Panc1 (cell line): ENCODE measurements at regions not wholly inside any gene's neighbourhood (a gene's known extent, or its start where the extent isn't known, plus 50 kb on each side); places are given as distances from the start of the nearest gene placed in this dataset.

Experiments
- CTCF ChIP-seq: fragments of 450-650 bp; IDR thresholded peaks from 2 replicates; pipeline ENCODE4 v1.5.1; 2017; ENCODE audit warnings: mild to moderate bottlenecking
- POLR2AphosphoS5 ChIP-seq: IDR thresholded peaks from 2 replicates; pipeline ENCODE4 v1.6.1; 2012; ENCODE audit warnings: mild to moderate bottlenecking, low read depth, low read length, moderate library complexity
- REST ChIP-seq, 2 experiments: IDR thresholded peaks; 2 replicates each; pipeline ENCODE4 v1.6.1; 2011 to 2012; ENCODE audit warnings: low read depth in 2 of 2, control low read depth in 1 of 2, low read length in 1 of 2, mild to moderate bottlenecking in 1 of 2, moderate library complexity in 1 of 2; ENCODE audit not compliant: insufficient read depth in 1 of 2
- SIN3A ChIP-seq: IDR thresholded peaks from 2 replicates; pipeline ENCODE4 v1.6.1; 2012; ENCODE audit warnings: low read depth, mild to moderate bottlenecking, low read length, moderate library complexity, borderline replicate concordance; ENCODE audit not compliant: insufficient read depth

- TF ChIP-seq CTCF: no peak
- no peak for TF ChIP-seq POLR2AphosphoS5
- TF ChIP-seq SIN3A: no peak
- no peak for TF ChIP-seq REST (IDR thresholded peaks at IDR 0.05; ENCODE audit: insufficient read depth in 1 of 2, low read depth in 2 of 2, low read length in 1 of 2)
These were observed 1302.3 kb upstream of the CHAC2 start for GRCh38 chr2:52465287-52465686.
